T-helper 2 cell treated with Interferon-gamma antibody and Interleukin-4, amounts not matched to agents 5 μg/mL and 100 μg/mL, for 36 hours (primary cell): ENCODE measurements at regions not wholly inside any gene's neighbourhood (a gene's known extent, or its start where the extent isn't known, plus 50 kb on each side); places are given as distances from the start of the nearest gene placed in this dataset.

Source experiments
- DNase-seq: peaks from one replicate; pipeline ENCODE4 v3.0.0; 2021; ENCODE audit warnings: low spot score
- H3K27ac Mint-ChIP-seq: one replicate; pipeline ENCODE4 v1.8.0; 2021; ENCODE audit warnings: mild to moderate bottlenecking, mixed read lengths
- H3K27me3 Mint-ChIP-seq: one replicate; pipeline ENCODE4 v1.8.0; 2021; ENCODE audit warnings: low read depth, mixed read lengths
- H3K36me3 Mint-ChIP-seq: one replicate; pipeline ENCODE4 v1.8.0; 2021; ENCODE audit warnings: low read depth, mixed read lengths
- H3K4me1 Mint-ChIP-seq: one replicate; pipeline ENCODE4 v1.8.0; 2021; ENCODE audit warnings: low read depth, mixed read lengths
- H3K4me3 Mint-ChIP-seq: one replicate; pipeline ENCODE4 v1.8.0; 2022; ENCODE audit warnings: mild to moderate bottlenecking, moderate library complexity, mixed read lengths
- H3K9me3 Mint-ChIP-seq: one replicate; pipeline ENCODE4 v1.8.0; 2021; ENCODE audit warnings: mixed read lengths

DNA sequence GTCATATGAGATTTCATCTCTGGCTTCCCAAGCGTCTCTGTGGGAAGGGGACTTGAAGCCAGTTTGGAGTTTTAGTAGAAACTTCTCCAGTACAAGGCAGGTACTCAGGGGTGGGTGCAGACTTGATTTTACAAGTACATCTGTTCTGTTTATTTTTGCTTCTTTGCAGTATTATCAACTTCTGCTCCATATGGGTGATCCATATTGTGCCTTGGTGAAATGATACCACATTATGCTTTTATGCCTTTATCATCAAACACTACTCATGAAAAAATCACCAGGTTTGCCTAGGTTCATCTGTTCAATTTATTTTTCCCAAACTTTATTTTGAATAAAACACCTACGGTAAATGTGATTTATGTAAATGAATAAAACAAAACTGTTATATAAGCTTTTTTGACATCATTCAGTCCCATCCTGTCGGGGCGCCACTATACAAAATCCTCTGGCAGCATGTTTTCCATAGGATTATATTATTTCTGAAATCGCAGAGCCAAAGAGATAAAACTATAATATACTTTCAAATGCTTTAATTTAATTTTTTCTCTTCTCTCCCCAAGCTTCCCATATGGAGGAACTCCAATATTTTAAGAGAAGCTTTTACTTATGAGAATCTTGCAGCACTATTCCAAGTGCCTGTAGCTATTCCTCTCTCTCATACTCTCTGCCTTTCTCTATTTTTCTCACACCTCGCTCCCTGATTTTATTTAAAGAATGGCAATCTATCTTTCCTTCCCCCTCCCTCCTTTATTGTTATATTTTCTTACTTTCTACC is 490.9 kb downstream of the RNF144A start:
- Mint-ChIP-seq H3K27ac (no peak overlapping the region), H3K36me3 (no peaks in the 10 kb centered on the region), H3K9me3 (no peaks in the 10 kb centered on the region), H3K27me3 (peaks cover 45% of the 10 kb centered on the region), H3K4me1 (peaks cover 8% of the 10 kb centered on the region), H3K4me3 (no peak overlapping the region)
- DNase-seq, result no peak

DNA sequence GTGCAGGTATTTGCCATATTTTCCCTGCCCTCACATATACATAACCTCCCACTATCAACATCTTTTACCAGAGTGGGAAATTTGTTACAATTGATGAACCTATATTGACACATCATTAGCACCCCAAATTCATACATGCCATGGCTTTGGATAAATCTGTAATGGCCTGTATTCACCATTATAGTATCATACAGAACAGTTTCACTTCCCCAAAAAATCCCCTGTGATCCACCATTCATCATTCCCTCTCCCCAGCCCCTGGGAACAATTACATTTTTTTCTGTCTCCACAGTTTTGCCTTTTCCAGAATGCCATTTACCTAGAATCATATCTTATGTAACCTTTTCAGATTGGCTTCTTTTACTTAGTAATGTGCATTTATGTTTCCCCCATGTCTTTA is 494.5 kb downstream of the RNF144A start:
- Mint-ChIP-seq H3K36me3 (peaks cover under 1% of the 10 kb centered on the region), H3K4me3 (no peak overlapping the region), H3K9me3 (peaks cover 7% of the 10 kb centered on the region), H3K4me1 (peaks cover 2% of the 10 kb centered on the region), H3K27me3 (peaks cover 36% of the 10 kb centered on the region), H3K27ac (no peak overlapping the region)
- no peak for DNase-seq

DNA sequence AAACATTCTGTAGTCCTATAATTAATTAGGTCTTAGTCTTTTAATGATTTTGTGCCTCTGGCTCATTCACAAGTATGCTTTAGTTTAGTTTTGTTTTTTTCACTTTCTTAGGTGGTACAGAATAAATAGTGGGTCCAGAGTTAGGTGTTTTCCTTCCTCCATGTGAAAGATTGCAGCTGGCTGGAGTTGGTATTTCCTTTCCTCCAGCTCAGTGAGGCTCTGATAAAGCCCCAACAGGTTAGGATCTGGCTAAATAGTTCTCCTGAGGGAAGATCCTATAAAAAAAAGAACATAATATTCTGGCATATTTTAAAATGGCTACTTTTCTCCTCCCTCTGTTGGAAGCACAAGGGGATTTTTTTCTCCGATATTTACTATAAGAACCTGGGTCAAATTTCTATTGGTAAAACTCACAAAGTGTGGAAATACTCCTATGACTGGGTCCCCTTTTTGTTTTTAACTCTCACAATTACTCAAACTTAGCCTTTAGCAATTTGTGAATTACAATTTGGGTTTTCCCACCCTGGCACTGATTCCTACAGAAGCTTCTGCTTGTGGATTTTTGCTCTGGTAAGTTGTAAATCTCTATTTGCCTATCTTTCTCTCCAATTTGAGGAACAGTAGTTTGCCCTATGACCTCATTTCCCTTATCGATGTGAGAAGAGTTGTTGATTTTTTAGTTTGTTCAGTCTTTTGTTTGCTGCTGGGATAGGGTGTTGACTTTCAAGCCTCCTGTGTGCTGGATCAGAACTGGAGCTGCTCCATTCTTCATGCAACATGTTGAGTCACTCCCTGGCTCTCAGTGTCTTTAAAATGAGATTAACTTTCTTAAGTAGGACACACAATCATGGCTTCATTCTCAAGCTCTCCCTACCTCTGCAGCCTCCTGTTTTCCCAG is 500.9 kb downstream of the RNF144A start:
- Mint-ChIP-seq H3K4me3 (no peak overlapping the region), H3K27me3 (peaks cover 14% of the 10 kb centered on the region), H3K4me1 (peaks cover 4% of the 10 kb centered on the region), H3K27ac (no peak overlapping the region), H3K36me3 (peaks cover 11% of the 10 kb centered on the region), H3K9me3 (peaks cover 29% of the 10 kb centered on the region)
- DNase-seq, result no peak

DNA sequence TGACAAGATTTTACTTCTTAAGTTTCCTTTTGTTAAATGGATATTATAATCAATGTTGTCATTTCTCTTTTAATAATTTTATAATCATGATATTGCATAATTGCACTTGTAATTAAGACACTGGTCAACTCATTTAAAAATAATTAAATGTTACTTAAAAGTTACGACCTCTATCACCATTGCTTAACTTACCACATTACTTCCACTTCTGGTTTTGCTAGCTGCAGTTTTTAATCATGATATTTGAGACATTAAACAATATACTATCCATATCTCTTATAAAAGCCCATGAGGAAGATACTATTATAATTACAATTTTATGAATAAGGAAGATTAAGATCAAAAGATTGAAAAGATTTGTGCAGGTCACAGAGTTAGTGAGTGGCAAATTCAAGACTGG is 502.0 kb downstream of the RNF144A start:
- H3K27me3 Mint-ChIP-seq, result peaks cover 8% of the 10 kb centered on the region
- H3K4me3 Mint-ChIP-seq, result no peak overlapping the region
- H3K27ac Mint-ChIP-seq, result no peak overlapping the region
- peaks cover 4% of the 10 kb centered on the region for H3K4me1 Mint-ChIP-seq
- H3K9me3 Mint-ChIP-seq, result peaks cover 25% of the 10 kb centered on the region
- peaks cover 11% of the 10 kb centered on the region for H3K36me3 Mint-ChIP-seq
- DNase-seq, result no peak

DNA sequence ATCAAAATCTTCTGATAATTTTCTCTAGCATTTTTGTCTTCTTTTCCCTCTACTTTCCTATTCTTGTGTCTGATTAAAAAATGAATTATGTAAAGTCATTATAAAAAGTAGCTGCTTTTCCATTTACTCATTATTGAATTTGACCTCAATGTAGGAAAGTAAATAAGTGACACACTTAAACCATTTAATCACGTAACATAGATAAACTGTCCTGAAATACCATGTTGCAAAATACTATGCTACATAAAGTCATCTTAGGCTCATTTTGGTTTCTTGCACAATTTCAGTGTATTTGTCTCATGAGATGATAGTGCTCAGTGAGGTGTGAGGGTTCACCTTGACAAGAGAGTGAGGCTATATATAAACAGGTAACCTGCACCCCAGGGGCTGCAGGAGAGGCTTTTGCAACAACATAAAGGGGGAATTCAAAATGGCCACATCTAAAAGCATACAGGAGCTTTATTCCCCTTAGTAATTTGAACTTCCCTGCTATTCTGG is 502.7 kb downstream of the RNF144A start:
- peaks cover 25% of the 10 kb centered on the region for H3K9me3 Mint-ChIP-seq
- peaks cover 5% of the 10 kb centered on the region for H3K27me3 Mint-ChIP-seq
- DNase-seq, result no peak
- H3K4me3 Mint-ChIP-seq, result no peak overlapping the region
- H3K4me1 Mint-ChIP-seq, result peaks cover 4% of the 10 kb centered on the region
- no peak overlapping the region for H3K27ac Mint-ChIP-seq
- peaks cover 11% of the 10 kb centered on the region for H3K36me3 Mint-ChIP-seq

DNA sequence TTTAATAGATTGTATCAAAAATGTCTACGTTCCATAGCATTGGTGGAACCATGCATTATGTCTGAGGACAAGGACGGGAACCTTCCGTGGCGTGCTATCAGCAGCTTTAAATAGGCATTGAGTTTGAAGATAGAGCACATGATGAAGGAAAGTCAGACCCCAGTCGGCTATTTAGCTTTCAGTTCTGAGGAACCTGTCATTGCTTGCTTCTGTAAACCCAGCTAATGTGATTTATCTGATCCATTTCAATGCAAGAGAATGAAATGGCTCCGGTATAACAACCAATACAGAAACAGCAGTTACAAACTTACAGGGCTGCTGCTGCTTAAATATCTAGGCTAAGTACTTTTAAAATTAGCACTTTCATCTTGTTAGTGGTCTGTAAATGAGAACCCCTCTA is 503.3 kb downstream of the RNF144A start:
- Mint-ChIP-seq H3K27me3 (peaks cover 5% of the 10 kb centered on the region), H3K4me1 (peaks cover 4% of the 10 kb centered on the region)
- DNase-seq, result no peak

DNA sequence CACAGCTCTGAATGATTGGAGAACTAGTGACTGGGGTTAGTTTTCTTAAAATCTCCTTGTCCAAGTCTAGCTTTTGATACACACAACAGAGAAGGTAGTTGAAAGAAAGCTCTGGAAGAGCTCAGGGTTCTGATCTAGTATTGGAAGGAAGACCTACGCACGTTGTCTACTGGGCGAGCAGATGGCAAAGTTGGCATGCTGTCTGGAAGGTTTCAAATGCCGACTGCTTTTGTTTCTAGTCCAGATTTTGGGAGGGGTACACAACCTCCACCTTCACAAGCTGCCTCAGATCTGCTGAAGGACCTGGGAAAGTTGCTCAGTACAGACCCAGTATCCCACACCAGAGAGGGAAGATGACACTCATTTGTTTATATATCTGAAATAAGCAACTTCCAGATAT is 507.3 kb downstream of the RNF144A start:
- peaks cover 22% of the 10 kb centered on the region for H3K4me1 Mint-ChIP-seq

More for the DNA sequence above, 503.3 kb downstream of the RNF144A start:
- Mint-ChIP-seq H3K36me3 (peaks cover 11% of the 10 kb centered on the region), H3K27ac (no peak overlapping the region), H3K9me3 (peaks cover 25% of the 10 kb centered on the region), H3K4me3 (no peak overlapping the region)

DNA sequence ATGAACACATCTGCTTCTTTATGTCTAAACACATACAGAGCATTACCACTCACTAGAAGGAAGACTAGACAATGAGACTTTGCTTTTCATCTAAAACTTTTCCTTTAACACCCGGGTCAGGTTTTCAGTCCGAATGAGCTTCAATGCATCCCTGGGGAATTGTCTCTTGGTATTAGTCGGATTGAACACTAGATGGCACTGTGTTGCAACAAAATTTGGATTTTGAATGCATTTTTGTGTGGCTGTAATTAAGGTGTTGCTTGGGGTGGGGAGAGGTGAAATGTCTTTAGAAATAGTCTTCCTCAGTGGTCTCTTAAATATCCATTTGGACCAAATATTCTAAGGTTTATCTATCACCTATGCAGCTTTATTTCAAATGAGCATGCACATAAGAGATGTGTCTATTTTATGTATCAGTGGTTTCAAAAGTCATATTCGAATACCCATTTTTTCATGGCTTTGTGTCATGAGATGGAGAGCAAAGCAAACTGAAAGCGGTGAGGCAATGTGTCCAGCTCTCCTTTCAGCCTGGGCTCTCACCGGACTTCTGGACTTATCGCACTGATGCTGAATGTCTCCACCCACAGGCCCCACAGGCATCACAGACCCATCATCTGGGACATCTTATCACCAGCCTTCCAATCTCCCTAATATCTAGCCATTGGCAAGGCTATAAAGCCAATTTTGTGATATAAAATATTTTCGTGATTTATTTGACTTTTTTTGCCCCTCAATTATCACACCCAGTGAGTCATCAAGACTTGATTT is 510.3 kb downstream of the RNF144A start:
- H3K36me3 Mint-ChIP-seq, result peaks cover 5% of the 10 kb centered on the region
- DNase-seq, result peak; percentile 24
- peak overlapping the region; percentile 57 for H3K4me3 Mint-ChIP-seq
- H3K9me3 Mint-ChIP-seq, result peaks cover 2% of the 10 kb centered on the region
- no peaks in the 10 kb centered on the region for H3K27me3 Mint-ChIP-seq
- peak overlapping the region; percentile 83 for H3K27ac Mint-ChIP-seq
- peaks cover 39% of the 10 kb centered on the region for H3K4me1 Mint-ChIP-seq

More for the DNA sequence above, 507.3 kb downstream of the RNF144A start:
- Mint-ChIP-seq H3K36me3 (peaks cover 2% of the 10 kb centered on the region), H3K27ac (no peak overlapping the region), H3K4me3 (no peak overlapping the region), H3K9me3 (no peaks in the 10 kb centered on the region), H3K27me3 (no peaks in the 10 kb centered on the region)
- no peak for DNase-seq

DNA sequence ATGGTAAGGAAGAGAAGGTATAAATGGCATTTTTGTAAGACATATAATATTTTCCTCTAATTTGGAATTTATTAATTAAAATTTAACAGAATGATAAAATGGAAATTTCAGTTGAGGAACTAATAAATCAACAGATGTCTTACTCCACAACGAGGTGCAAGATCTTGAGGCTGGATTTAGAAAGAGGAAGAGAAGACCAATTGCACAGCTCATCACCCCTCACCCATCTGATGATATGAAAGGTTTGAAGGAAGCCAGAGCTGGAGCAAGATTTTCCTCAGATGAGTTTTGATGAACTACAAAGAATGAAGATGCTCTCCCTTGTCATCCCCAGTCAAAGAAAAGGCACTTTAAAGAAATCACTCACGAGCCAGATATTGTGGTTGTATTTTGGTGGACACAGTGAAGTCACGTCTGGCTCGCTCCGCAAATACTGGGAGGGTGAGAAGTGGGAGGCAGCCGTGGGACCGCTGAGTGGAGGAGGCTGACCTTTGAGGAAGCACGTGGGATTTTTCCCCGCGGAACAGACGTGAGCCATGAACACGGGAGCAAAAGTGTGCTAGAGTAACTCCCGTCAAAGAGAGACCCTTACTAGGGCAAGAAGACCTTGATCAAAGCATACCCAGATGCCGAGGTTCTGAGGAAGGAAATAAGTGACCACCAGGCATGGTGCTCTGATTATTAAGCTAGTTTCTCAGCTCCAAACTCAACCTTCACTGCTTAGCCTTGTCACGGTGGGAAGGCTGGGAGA is 511.4 kb downstream of the RNF144A start:
- Mint-ChIP-seq H3K4me1 (peaks cover 41% of the 10 kb centered on the region), H3K9me3 (peaks cover 5% of the 10 kb centered on the region), H3K27me3 (no peaks in the 10 kb centered on the region), H3K4me3 (peak overlapping the region; percentile 57), H3K36me3 (peaks cover 11% of the 10 kb centered on the region), H3K27ac (peak overlapping the region; percentile 83)
- no peak for DNase-seq

DNA sequence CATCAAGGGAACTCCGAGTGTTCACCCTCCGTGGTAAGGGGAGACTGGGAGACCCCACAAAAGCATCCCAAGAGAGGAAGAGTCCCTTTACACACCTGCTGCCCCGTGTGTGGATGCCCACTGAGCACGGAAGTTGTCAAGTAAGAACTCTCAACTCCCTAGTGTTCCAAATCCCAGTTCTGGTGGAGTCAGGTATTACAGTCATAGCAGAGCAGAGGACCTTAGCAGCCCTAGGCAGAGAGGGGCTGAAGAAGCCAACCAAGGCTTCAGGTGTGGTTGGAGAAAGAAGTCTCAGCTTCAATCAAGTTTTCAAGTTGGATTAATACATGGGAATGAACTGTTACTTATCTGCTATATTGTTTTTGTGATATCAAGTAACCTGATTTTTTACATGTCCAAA is 512.5 kb downstream of the RNF144A start:
- Mint-ChIP-seq H3K4me1 (peaks cover 44% of the 10 kb centered on the region), H3K27me3 (no peaks in the 10 kb centered on the region), H3K4me3 (peak overlapping the region; percentile 85), H3K36me3 (peaks cover 21% of the 10 kb centered on the region), H3K9me3 (peaks cover 16% of the 10 kb centered on the region), H3K27ac (peak overlapping the region; percentile 99)
- no peak for DNase-seq

DNA sequence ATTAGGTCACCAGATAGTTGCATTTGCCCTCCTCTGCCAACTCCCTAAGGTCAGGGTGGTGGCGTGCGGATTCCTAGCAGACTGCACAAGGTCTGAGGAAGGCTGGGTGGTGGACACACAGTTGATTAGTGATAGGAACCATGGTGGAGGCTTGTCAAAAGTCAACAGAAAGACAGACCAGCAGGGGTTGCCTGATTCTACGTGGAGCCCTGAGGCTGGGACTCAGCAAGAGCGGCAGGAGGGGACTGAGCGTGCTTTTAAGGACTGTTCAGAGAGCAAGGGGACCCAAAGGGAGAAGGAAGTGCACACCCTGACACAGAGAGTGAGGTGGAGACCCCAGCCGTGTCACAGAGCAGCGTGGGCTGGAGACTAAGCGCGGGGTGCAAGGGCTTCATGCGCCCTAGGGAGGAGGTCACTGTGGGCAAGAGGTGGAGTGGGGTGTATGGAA is 513.2 kb downstream of the RNF144A start:
- H3K27ac Mint-ChIP-seq, result peak overlapping the region; percentile 99
- peaks cover 26% of the 10 kb centered on the region for H3K36me3 Mint-ChIP-seq
- DNase-seq, result peak; percentile 10
- H3K9me3 Mint-ChIP-seq, result peaks cover 20% of the 10 kb centered on the region
- peak overlapping the region; percentile 85 for H3K4me3 Mint-ChIP-seq
- H3K4me1 Mint-ChIP-seq, result peaks cover 49% of the 10 kb centered on the region
- H3K27me3 Mint-ChIP-seq, result no peaks in the 10 kb centered on the region

DNA sequence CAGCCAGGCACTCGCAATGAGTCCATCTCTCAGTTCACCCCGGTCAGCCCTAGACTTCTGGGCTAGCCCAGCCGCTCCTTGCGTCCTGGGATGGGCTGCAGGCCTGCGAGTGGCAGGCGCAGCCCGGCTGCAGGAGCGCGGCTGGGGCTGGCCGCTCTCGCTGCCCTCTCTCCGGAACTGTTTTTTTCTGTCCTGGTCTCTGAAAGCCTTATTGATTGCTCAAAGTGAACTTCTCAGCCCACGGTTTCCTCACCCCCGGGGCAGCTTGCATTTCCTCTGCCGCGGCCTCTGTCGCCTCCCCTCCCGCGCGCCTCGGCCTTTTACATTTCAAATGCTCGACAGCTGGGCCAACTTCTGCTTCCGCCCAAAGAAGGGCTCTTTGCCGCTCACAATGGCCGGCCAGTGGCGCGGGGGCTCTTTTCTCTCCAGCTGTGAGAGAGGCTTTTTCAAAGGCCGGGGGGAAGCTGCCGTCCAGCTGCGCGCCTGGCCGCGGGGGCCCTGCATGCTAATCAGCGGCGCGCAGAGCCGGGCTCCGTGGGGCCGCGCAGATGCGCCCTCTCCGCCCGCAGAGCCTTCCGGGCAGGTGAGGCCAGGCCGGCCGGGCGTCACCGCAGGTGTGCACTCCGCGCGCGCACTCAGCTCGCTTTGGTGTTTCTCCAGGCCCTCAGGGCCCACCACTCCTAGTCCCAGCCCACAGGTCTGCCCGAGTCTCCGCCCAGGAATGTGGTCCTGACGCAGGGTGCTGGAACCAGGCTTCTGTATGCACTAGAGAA is 513.8 kb downstream of the RNF144A start:
- Mint-ChIP-seq H3K36me3 (peaks cover 29% of the 10 kb centered on the region), H3K4me1 (peaks cover 55% of the 10 kb centered on the region), H3K4me3 (peak overlapping the region; percentile 85), H3K27ac (peak overlapping the region; percentile 99), H3K27me3 (no peaks in the 10 kb centered on the region), H3K9me3 (peaks cover 20% of the 10 kb centered on the region)
- peak; percentile 80 for DNase-seq
